Activated CD8-positive, alpha-beta T cell treated with anti-CD3 and anti-CD28 coated beads for 36 hours (primary cell): ENCODE measurements at regions not wholly inside any gene's neighbourhood (a gene's known extent, or its start where the extent isn't known, plus 50 kb on each side); places are given as distances from the start of the nearest gene placed in this dataset.

Source experiments
- ATAC-seq: fragments of 200-7000 bp; cut with Tn5 transposase; one replicate; pipeline ENCODE4 v1.10.0; 2021; ENCODE audit warnings: mild to moderate bottlenecking, moderate library complexity
- CTCF ChIA-PET: fragments of 350-600 bp; sonication (Branson Sonifier 250); formaldehyde crosslinking; loops from one replicate; lab custom pipeline; 2021; ENCODE audit warnings: antibody characterized with exemption; lab: Charles Lee
- POLR2A ChIA-PET: fragments of 350-600 bp; sonication (Branson Sonifier 250); formaldehyde crosslinking; loops from one replicate; lab custom pipeline; 2021; ENCODE audit warnings: antibody characterized with exemption; lab: Charles Lee
- DNase-seq: peaks from one replicate; pipeline ENCODE4 v3.0.0-alpha.2; 2020
- H3K27ac Mint-ChIP-seq: one replicate; pipeline ENCODE4 v1.8.0; 2021; ENCODE audit warnings: mild to moderate bottlenecking, mixed read lengths
- H3K27me3 Mint-ChIP-seq: one replicate; pipeline ENCODE4 v1.8.0; 2021; ENCODE audit warnings: mixed read lengths
- H3K36me3 Mint-ChIP-seq: one replicate; pipeline ENCODE4 v1.8.0; 2021; ENCODE audit warnings: low read depth, mixed read lengths
- H3K4me1 Mint-ChIP-seq: one replicate; pipeline ENCODE4 v1.8.0; 2021; ENCODE audit warnings: low read depth, mixed read lengths
- H3K4me3 Mint-ChIP-seq: one replicate; pipeline ENCODE4 v1.8.0; 2021; ENCODE audit warnings: mild to moderate bottlenecking, moderate library complexity, mixed read lengths
- H3K9me3 Mint-ChIP-seq: one replicate; pipeline ENCODE4 v1.8.0; 2021; ENCODE audit warnings: mixed read lengths
- intact Hi-C: fragments of 100-400 bp; cut with micrococcal nuclease; formaldehyde crosslinking; loops from one replicate; pipeline ENCODE4 v1.10.0; 2022
- TF ChIP-seq, protein P1 (sequence below): fragments of 200-600 bp; IDR thresholded peaks from one replicate; pipeline ENCODE4 v1.8.0; 2022; ENCODE audit warnings: antibody characterized with exemption, mild to moderate bottlenecking

DNA sequence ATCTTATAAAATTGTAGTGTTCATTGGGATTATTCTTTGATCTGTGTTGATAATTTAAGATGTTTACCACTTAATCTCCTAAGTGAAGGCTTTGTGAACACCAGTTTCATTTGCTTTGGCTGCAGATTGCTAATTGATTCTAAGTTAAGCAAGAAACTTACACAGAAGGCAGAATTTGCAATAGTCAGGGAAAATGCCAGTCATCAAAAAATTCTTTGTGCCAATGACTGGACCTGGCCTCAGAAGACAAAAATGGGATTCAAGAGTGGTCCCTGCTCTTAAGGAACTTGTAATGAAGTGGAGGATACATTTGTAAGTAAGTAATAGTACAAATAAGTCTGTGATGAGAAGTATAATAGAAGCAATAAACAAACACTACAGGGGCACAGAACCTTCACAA lies 63.3 kb upstream of the EXOC2 start:
- ATAC-seq, result no peak
- no peaks in the 10 kb centered on the region for H3K36me3 Mint-ChIP-seq
- no peak for DNase-seq
- ChIA-PET CTCF (interaction anchor here (1.0 kb wide), 1 partner anchor 21 kb away, joined by 3 read pairs; no protein-coding TSS in a partner anchor), POLR2A (no interaction called here)
- H3K27ac Mint-ChIP-seq, result no peak overlapping the region
- intact Hi-C loops, result no loop called here
- TF ChIP-seq, protein P1, sequence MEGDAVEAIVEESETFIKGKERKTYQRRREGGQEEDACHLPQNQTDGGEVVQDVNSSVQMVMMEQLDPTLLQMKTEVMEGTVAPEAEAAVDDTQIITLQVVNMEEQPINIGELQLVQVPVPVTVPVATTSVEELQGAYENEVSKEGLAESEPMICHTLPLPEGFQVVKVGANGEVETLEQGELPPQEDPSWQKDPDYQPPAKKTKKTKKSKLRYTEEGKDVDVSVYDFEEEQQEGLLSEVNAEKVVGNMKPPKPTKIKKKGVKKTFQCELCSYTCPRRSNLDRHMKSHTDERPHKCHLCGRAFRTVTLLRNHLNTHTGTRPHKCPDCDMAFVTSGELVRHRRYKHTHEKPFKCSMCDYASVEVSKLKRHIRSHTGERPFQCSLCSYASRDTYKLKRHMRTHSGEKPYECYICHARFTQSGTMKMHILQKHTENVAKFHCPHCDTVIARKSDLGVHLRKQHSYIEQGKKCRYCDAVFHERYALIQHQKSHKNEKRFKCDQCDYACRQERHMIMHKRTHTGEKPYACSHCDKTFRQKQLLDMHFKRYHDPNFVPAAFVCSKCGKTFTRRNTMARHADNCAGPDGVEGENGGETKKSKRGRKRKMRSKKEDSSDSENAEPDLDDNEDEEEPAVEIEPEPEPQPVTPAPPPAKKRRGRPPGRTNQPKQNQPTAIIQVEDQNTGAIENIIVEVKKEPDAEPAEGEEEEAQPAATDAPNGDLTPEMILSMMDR, result no peak
- H3K9me3 Mint-ChIP-seq, result no peaks in the 10 kb centered on the region
- no peaks in the 10 kb centered on the region for H3K27me3 Mint-ChIP-seq
- no peak overlapping the region for H3K4me3 Mint-ChIP-seq
- H3K4me1 Mint-ChIP-seq, result no peaks in the 10 kb centered on the region

DNA sequence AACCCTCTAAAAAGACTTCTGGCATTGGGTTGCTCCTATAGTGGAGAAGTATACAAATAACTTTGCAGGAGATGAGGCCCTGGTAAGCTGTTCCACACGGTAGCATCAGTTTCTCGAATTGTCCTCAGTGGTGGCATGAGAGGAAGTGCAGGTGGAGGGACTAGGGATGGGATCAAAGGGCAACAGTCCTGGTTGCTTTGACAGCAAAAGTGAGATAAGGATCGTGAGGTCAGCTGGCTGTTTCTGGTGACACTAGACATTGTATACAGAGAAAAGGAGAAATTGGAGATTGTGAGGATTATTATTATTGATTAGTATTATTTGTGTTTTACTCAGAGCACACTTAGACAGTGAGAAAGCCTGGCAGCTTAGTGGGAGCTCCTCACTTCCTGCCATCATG lies 61.3 kb upstream of the EXOC2 start:
- Mint-ChIP-seq H3K27me3 (no peaks in the 10 kb centered on the region), H3K4me3 (no peak overlapping the region), H3K36me3 (no peaks in the 10 kb centered on the region), H3K4me1 (no peaks in the 10 kb centered on the region), H3K27ac (no peak overlapping the region), H3K9me3 (no peaks in the 10 kb centered on the region)
- intact Hi-C loops, result no loop called here
- DNase-seq, result no peak
- TF ChIP-seq, protein P1, result no peak
- CTCF ChIA-PET, result interaction anchor here (1.4 to 1.6 kb wide), 3 partner anchors 85 to 669 kb away, joined by 3 to 4 read pairs (median 3); no protein-coding TSS in a partner anchor
- POLR2A ChIA-PET, result interaction anchor here (0.8 kb wide), 1 partner anchor 17 kb away, joined by 3 read pairs; no protein-coding TSS in a partner anchor
- no peak for ATAC-seq

DNA sequence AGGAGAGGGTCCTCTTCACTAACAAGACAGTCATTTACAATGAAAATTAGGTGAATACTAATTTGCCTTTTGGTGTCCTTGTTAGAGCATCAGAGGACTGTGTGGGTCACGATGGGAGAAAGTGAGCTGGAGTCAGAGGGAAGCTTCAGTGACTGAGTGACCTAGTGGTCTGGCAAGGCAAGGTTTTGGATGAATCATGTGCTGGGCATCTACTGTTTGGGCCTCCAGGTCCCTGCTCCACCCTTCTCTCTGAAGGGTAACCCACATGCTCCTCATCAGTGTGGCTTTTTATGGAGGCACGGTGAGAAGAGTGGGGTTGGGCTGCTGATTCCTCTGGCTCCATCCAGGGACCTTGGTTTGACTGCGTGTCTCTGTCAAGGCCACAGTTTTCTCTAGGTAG lies 60.5 kb upstream of the EXOC2 start:
- ChIA-PET CTCF (interaction anchor here (0.9 to 1.6 kb wide), 2 partner anchors 31 to 86 kb away, joined by 3 read pairs; no protein-coding TSS in a partner anchor), POLR2A (no interaction called here)
- no peaks in the 10 kb centered on the region for H3K27me3 Mint-ChIP-seq
- DNase-seq (no peak), ATAC-seq (no peak)
- no peaks in the 10 kb centered on the region for H3K9me3 Mint-ChIP-seq
- no peak overlapping the region for H3K27ac Mint-ChIP-seq
- no peaks in the 10 kb centered on the region for H3K4me1 Mint-ChIP-seq
- intact Hi-C loops, result no loop called here
- H3K36me3 Mint-ChIP-seq, result no peaks in the 10 kb centered on the region
- TF ChIP-seq, protein P1, result no peak
- no peak overlapping the region for H3K4me3 Mint-ChIP-seq

DNA sequence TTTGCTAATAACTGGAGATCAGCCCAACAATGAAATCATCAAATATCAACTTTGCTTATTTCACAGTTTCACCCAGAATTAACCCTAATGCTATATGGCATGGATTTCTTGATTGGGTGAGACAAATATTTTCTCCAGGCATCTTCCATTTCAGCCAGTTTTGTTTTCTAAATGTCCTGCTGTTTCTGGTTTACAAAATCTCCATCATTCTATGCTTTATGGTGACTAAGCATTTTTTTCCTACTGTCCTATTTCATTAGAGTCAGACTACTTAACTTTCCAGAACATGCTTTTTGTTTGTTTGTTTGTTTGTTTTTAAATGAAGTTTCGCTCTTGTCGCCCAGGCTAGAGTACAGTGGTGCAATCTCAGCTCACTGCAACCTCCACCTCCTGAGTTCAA lies 59.5 kb upstream of the EXOC2 start:
- H3K27me3 Mint-ChIP-seq, result no peaks in the 10 kb centered on the region
- no peaks in the 10 kb centered on the region for H3K4me1 Mint-ChIP-seq
- ChIA-PET CTCF (no interaction called here), POLR2A (no interaction called here)
- no peak overlapping the region for H3K27ac Mint-ChIP-seq
- DNase-seq, result no peak
- H3K4me3 Mint-ChIP-seq, result no peak overlapping the region
- no peaks in the 10 kb centered on the region for H3K9me3 Mint-ChIP-seq
- TF ChIP-seq, protein P1, result no peak
- no peaks in the 10 kb centered on the region for H3K36me3 Mint-ChIP-seq
- no peak for ATAC-seq
- intact Hi-C loops, result no loop called here

DNA sequence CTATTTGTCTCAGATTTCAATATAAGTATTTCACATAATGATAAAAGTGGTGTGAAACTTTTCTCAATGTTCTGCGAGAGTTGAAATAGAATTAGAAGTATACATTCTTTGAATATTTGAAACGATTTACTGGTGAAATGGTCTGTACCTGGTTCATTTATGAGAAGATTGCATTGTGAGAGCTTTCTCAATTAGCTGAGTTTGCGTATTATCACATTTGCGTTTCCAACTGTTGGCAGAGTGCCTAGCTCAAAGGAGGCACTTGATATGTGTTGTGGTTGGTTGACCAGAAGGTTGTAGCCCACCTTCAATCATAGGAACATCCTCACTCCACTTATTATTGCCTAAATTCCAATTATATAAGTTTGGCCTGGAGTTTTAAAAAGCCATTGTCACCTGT lies 58.8 kb upstream of the EXOC2 start:
- Mint-ChIP-seq H3K4me1 (no peaks in the 10 kb centered on the region), H3K9me3 (no peaks in the 10 kb centered on the region), H3K27ac (no peak overlapping the region), H3K36me3 (no peaks in the 10 kb centered on the region), H3K4me3 (no peak overlapping the region), H3K27me3 (no peaks in the 10 kb centered on the region)
- ATAC-seq (no peak), DNase-seq (no peak)
- POLR2A ChIA-PET, result no interaction called here
- intact Hi-C loops, result no loop called here
- CTCF ChIA-PET, result no interaction called here
- TF ChIP-seq, protein P1, result no peak
